Testis (tissue), 2 donors: ENCODE measurements at regions not wholly inside any gene's neighbourhood (a gene's known extent, or its start where the extent isn't known, plus 50 kb on each side); places are given as distances from the start of the nearest gene placed in this dataset.

ENCODE experiments used
- DNase-seq: peaks from one replicate; pipeline ENCODE4 v3.0.0-alpha.2; 2019
- H3K27ac ChIP-seq, 2 donors: fragments of 200-600 bp; sonication (generic); one replicate each; pipeline ENCODE4 v1.5.1; 2019
- H3K27me3 ChIP-seq: fragments of 200-600 bp; sonication (generic); one replicate; pipeline ENCODE4 v1.5.1; 2019
- H3K36me3 ChIP-seq: fragments of 200-600 bp; sonication (generic); one replicate; pipeline ENCODE4 v1.5.1; 2017; ENCODE audit warnings: low read depth; ENCODE audit errors: missing control alignments
- H3K4me1 ChIP-seq: fragments of 200-600 bp; sonication (generic); one replicate; pipeline ENCODE4 v1.5.1; 2019
- H3K4me3 ChIP-seq, 2 donors: fragments of 200-600 bp; sonication (generic); one replicate each; pipeline ENCODE4 v1.5.1; 2017 to 2019
- H3K9me3 ChIP-seq: fragments of 200-600 bp; sonication (generic); one replicate; pipeline ENCODE4 v1.5.1; 2017
- CTCF ChIP-seq, 3 experiments: fragments of 450-650 bp in 2 of 3; fragments of 200-600 bp in 1 of 3; sonication (generic) in 1 of 3; IDR thresholded peaks; one replicate each; pipeline ENCODE4 v1.5.1; 2016 to 2019; ENCODE audit warnings: antibody characterized with exemption in 3 of 3, mild to moderate bottlenecking in 2 of 3, moderate library complexity in 1 of 3
- POLR2A ChIP-seq: fragments of 450-650 bp; IDR thresholded peaks from one replicate; pipeline ENCODE4 v1.6.1; 2017; ENCODE audit warnings: antibody characterized with exemption, mild to moderate bottlenecking, moderate library complexity
- WGBS, 2 donors: methylation state at CpG; one replicate each; pipeline ENCODE4 v1.1.5; 2018; 5-methylcytosine and 5-hydroxymethylcytosine counted together
- intact Hi-C: fragments of 100-400 bp; cut with DNase I; formaldehyde crosslinking; loops from one replicate; pipeline ENCODE4 v1.15.1; 2023; ENCODE audit warnings: low total_unique reads

DNA sequence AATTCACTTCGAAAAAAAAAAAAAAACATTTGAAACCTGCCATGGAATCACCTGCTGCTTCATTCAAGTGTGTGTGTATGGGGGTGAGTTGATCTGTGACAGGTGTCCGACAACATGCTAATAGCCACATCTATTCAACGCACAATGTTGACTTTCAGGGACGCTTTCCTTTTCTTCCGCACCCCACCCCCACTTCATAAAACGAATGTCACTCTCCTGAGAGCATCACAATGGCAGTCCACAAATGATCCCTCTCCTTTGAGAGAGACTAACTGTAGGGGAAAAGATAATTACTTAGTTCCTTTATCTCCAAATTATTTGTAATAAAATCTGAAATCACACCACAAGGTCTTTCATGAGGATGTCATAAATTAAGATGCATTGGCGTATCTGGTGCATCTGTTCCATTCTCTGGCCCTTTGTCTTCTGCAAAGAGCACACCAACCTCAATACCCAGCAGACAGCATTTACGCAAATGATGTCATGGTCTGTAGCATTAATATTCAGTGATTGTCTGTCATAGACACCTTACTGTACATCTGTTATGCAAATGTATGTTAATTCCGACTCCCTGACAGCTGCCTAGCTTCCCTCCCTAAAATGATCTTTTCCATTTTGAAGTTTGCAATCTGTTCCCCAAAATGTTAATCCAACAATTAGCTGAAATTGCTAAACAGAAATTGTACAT is 640.0 kb upstream of the BOD1L1 start:
- Histone ChIP-seq H3K27me3 (no peaks in the 10 kb centered on the region), H3K4me1 (no peaks in the 10 kb centered on the region), H3K36me3 (no peaks in the 10 kb centered on the region), H3K9me3 (no peaks in the 10 kb centered on the region), H3K4me3 (no peak overlapping the region), H3K27ac (no peak overlapping the region)
- WGBS, 2 donors, result 77 to 91% methylated on average over 9 of the region's 9 CpGs
- intact Hi-C loops, result no loop called here
- DNase-seq, result no peak
- TF ChIP-seq POLR2A (no peak), CTCF (IDR thresholded peaks at IDR 0.05) (no peak)

DNA sequence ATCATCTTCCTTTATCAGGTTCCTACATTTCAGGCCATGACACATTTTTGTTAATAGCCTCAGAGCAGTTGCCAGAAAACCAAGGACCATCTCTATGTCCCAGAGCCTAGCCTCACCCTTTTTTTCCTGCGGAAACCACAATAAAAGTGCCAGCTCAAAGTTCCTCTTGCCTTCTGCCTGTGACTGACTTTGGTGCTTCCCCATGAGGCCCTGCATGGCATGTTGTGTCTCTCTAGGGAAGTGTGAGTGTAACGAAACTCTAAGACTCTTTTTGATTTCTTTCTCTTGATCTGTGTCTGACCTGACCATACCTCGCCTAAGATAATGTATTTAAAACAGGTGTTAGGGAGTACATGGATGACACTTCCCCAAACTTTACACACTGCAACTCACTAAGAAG is 642.3 kb upstream of the BOD1L1 start:
- Histone ChIP-seq H3K36me3 (no peaks in the 10 kb centered on the region), H3K9me3 (no peaks in the 10 kb centered on the region), H3K4me3 (no peak overlapping the region), H3K4me1 (no peaks in the 10 kb centered on the region), H3K27ac (no peak overlapping the region), H3K27me3 (no peaks in the 10 kb centered on the region)
- TF ChIP-seq CTCF (IDR thresholded peaks at IDR 0.05) (no peak), POLR2A (no peak)
- intact Hi-C loops, result no loop called here
- peak; percentile 16 for DNase-seq
- WGBS, 2 donors, result 57 to 87% methylated on average over 3 of the region's 3 CpGs

GRCh38 chr4:14272206-14272605 is 644.7 kb upstream of the BOD1L1 start:
- DNase-seq, result no peak

GRCh38 chr4:14277505-14277904 is 650.0 kb upstream of the BOD1L1 start:
- no peak overlapping the region for H3K4me3 ChIP-seq
- H3K4me1 ChIP-seq, result no peaks in the 10 kb centered on the region
- 69 to 80% methylated on average over 4 of the region's 4 CpGs for WGBS, 2 donors
- DNase-seq, result no peak
- no peaks in the 10 kb centered on the region for H3K27me3 ChIP-seq
- no peaks in the 10 kb centered on the region for H3K9me3 ChIP-seq
- no peak overlapping the region for H3K27ac ChIP-seq
- no peaks in the 10 kb centered on the region for H3K36me3 ChIP-seq
- intact Hi-C loops, result no loop called here
- TF ChIP-seq CTCF (IDR thresholded peaks at IDR 0.05), result no peak
- no peak for TF ChIP-seq POLR2A

More at GRCh38 chr4:14272206-14272605, 644.7 kb upstream of the BOD1L1 start:
- no peaks in the 10 kb centered on the region for H3K9me3 ChIP-seq
- no peak overlapping the region for H3K27ac ChIP-seq
- no peaks in the 10 kb centered on the region for H3K27me3 ChIP-seq
- intact Hi-C loops, result no loop called here
- 70 to 83% methylated on average over 1 of the region's 1 CpG for WGBS, 2 donors
- H3K4me3 ChIP-seq, result no peak overlapping the region
- no peak for TF ChIP-seq CTCF (IDR thresholded peaks at IDR 0.05)
- TF ChIP-seq POLR2A, result no peak
- no peaks in the 10 kb centered on the region for H3K4me1 ChIP-seq
- no peaks in the 10 kb centered on the region for H3K36me3 ChIP-seq

GRCh38 chr4:14280567-14280966 is 653.0 kb upstream of the BOD1L1 start:
- intact Hi-C loops, result no loop called here
- DNase-seq, result no peak
- 88 to 91% methylated on average over 1 of the region's 1 CpG for WGBS, 2 donors
- H3K9me3 ChIP-seq, result no peaks in the 10 kb centered on the region
- TF ChIP-seq POLR2A (no peak), CTCF (IDR thresholded peaks at IDR 0.05) (no peak)
- H3K4me3 ChIP-seq, result no peak overlapping the region
- no peak overlapping the region for H3K27ac ChIP-seq
- no peaks in the 10 kb centered on the region for H3K27me3 ChIP-seq
- no peaks in the 10 kb centered on the region for H3K36me3 ChIP-seq
- H3K4me1 ChIP-seq, result no peaks in the 10 kb centered on the region
